Panc1 (cell line): ENCODE measurements at regions not wholly inside any gene's neighbourhood (a gene's known extent, or its start where the extent isn't known, plus 50 kb on each side); places are given as distances from the start of the nearest gene placed in this dataset.

ENCODE experiments used
- POLR2AphosphoS5 ChIP-seq: IDR thresholded peaks from 2 replicates; pipeline ENCODE4 v1.6.1; 2012; ENCODE audit warnings: mild to moderate bottlenecking, low read depth, low read length, moderate library complexity
- SIN3A ChIP-seq: IDR thresholded peaks from 2 replicates; pipeline ENCODE4 v1.6.1; 2012; ENCODE audit warnings: low read depth, mild to moderate bottlenecking, low read length, moderate library complexity, borderline replicate concordance; ENCODE audit not compliant: insufficient read depth
- TCF7L2 ChIP-seq: IDR thresholded peaks from 2 replicates; pipeline ENCODE4 v1.6.1; 2011; ENCODE audit warnings: mild to moderate bottlenecking, low read depth, low read length, inconsistent platforms
- TF ChIP-seq, protein P1 (sequence below): fragments of 450-650 bp; IDR thresholded peaks from 2 replicates; pipeline ENCODE4 v1.5.1; 2017; ENCODE audit warnings: mild to moderate bottlenecking

DNA sequence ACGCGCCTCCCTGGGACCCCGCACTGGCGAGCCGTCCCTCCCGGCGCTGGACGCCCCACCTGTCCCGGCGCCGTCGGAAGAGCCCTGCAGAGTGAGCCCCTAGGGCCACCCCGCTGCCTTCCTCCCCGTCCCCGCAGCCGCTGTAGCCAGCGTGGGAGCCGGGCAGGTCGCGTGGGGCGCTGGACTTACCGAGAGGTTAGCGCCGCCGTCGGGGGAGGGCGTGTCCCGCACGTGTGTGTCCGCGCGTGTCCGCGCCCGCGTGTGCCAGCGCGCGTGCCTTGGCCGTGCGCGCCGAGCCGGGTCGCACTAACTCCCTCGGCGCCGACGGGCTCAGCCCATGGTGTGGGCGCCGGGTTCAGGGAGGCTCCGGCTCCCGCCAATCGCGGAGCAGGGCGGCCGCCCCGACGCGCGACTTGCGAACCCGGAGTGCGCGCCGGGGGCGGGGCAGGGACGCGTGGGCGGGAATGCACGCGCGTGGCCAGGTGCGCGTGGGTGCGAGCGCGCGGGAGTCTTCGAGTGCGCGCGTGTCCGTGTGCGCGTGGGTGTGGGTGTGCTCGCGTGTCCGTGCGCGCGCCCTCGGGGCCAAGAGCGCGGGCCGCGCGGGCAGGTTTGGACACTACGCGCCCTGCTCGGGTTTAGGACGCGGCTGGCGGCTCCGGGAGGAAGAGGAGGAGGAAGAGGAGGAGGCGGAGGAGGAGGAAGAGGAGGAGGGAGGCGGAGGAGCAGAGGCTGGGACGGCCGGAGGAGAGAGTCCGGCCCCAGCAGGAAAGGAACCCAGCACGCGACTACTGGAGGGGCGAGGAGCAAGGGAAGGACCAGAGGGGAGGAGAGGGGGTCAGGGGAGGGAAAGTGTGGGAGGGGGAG lies 145.2 kb upstream of the ETS2 start:
- no peak for TF ChIP-seq POLR2AphosphoS5
- TF ChIP-seq, protein P1, sequence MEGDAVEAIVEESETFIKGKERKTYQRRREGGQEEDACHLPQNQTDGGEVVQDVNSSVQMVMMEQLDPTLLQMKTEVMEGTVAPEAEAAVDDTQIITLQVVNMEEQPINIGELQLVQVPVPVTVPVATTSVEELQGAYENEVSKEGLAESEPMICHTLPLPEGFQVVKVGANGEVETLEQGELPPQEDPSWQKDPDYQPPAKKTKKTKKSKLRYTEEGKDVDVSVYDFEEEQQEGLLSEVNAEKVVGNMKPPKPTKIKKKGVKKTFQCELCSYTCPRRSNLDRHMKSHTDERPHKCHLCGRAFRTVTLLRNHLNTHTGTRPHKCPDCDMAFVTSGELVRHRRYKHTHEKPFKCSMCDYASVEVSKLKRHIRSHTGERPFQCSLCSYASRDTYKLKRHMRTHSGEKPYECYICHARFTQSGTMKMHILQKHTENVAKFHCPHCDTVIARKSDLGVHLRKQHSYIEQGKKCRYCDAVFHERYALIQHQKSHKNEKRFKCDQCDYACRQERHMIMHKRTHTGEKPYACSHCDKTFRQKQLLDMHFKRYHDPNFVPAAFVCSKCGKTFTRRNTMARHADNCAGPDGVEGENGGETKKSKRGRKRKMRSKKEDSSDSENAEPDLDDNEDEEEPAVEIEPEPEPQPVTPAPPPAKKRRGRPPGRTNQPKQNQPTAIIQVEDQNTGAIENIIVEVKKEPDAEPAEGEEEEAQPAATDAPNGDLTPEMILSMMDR: no peak
- no peak for TF ChIP-seq TCF7L2
- TF ChIP-seq SIN3A: no peak
